Breast epithelium (tissue), 3 donors: ENCODE measurements at regions not wholly inside any gene's neighbourhood (a gene's known extent, or its start where the extent isn't known, plus 50 kb on each side); places are given as distances from the start of the nearest gene placed in this dataset.

Experiments used
- POLR2AphosphoS5 ChIP-seq, 3 donors: sonication (generic); formaldehyde crosslinking; IDR thresholded peaks; one replicate each; pipeline ENCODE4 v1.6.1; 2017; ENCODE audit warnings: antibody characterized with exemption in 3 of 3
- TF ChIP-seq, protein P1 (sequence below), 3 donors: fragments of 450-650 bp; IDR thresholded peaks; one replicate each; pipeline ENCODE4 v1.5.1; 2016 to 2017; ENCODE audit warnings: antibody characterized with exemption in 3 of 3, mild to moderate bottlenecking in 3 of 3, moderate library complexity in 3 of 3

DNA sequence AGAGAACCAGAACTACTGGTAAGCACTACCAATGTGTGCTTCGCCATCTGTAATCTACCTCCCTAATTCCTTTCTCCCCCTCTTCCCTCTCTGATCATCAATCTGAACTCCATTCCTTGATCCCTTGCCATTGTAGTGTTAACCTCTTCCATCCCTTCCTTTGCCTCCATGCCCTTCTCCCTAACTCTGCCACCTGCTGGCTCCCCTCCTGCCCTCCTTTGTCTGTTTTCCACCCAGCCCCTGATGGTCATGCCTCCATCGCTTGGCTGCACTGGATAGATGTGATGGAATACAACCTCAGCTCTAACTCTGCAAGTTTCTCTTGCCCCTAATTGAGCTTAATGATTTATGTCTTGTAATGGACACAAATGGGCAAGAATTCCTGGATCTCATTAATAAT, 108.2 kb upstream of the ASIC2 start:
- TF ChIP-seq POLR2AphosphoS5 (IDR thresholded peaks at IDR 0.05), result no peak
- TF ChIP-seq, protein P1, sequence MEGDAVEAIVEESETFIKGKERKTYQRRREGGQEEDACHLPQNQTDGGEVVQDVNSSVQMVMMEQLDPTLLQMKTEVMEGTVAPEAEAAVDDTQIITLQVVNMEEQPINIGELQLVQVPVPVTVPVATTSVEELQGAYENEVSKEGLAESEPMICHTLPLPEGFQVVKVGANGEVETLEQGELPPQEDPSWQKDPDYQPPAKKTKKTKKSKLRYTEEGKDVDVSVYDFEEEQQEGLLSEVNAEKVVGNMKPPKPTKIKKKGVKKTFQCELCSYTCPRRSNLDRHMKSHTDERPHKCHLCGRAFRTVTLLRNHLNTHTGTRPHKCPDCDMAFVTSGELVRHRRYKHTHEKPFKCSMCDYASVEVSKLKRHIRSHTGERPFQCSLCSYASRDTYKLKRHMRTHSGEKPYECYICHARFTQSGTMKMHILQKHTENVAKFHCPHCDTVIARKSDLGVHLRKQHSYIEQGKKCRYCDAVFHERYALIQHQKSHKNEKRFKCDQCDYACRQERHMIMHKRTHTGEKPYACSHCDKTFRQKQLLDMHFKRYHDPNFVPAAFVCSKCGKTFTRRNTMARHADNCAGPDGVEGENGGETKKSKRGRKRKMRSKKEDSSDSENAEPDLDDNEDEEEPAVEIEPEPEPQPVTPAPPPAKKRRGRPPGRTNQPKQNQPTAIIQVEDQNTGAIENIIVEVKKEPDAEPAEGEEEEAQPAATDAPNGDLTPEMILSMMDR (IDR thresholded peaks at IDR 0.05), result no peak
